Vagina (tissue), 2 donors: ENCODE measurements at regions not wholly inside any gene's neighbourhood (a gene's known extent, or its start where the extent isn't known, plus 50 kb on each side); places are given as distances from the start of the nearest gene placed in this dataset.

ENCODE experiments used
- DNase-seq, 2 donors: peaks; one replicate each; pipeline ENCODE4 v3.0.0-alpha.2; 2017; ENCODE audit errors: extremely low spot score in 2 of 2
- H3K27ac ChIP-seq: fragments of 200-600 bp; sonication (generic); one replicate; pipeline ENCODE4 v1.5.1; 2019
- H3K27me3 ChIP-seq: fragments of 200-600 bp; sonication (generic); one replicate; pipeline ENCODE4 v1.5.1; 2019
- H3K36me3 ChIP-seq, 2 donors: fragments of 200-600 bp; sonication (generic); one replicate each; pipeline ENCODE4 v1.5.1; 2017 to 2019
- H3K4me1 ChIP-seq: fragments of 200-600 bp; sonication (generic); one replicate; pipeline ENCODE4 v1.5.1; 2019
- H3K4me3 ChIP-seq, 2 donors: fragments of 200-600 bp; sonication (generic); 1 replicate in 1 of 2; 2 replicates in 1 of 2; pipeline ENCODE4 v1.5.1; 2016 to 2019
- H3K9me3 ChIP-seq: fragments of 200-600 bp; sonication (generic); one replicate; pipeline ENCODE4 v1.5.1; 2019
- CTCF ChIP-seq, 3 experiments: fragments of 450-650 bp in 2 of 3; fragments of 200-600 bp in 1 of 3; sonication (generic) in 1 of 3; IDR thresholded peaks; one replicate each; pipeline ENCODE4 v1.5.1; 2017 to 2019; ENCODE audit warnings: antibody characterized with exemption in 3 of 3, mild to moderate bottlenecking in 2 of 3, moderate library complexity in 2 of 3
- POLR2A ChIP-seq, 2 donors: fragments of 450-650 bp; IDR thresholded peaks; one replicate each; pipeline ENCODE4 v1.6.1; 2017; ENCODE audit warnings: antibody characterized with exemption in 2 of 2, mild to moderate bottlenecking in 2 of 2, moderate library complexity in 2 of 2
- POLR2AphosphoS5 ChIP-seq, 2 donors: sonication (generic); formaldehyde crosslinking; IDR thresholded peaks; one replicate each; pipeline ENCODE4 v1.9.0; 2017; ENCODE audit warnings: antibody characterized with exemption in 2 of 2, mild to moderate bottlenecking in 2 of 2, low read depth in 1 of 2; ENCODE audit not compliant: insufficient read depth in 1 of 2
- intact Hi-C: fragments of 100-400 bp; cut with DNase I; formaldehyde crosslinking; loops from one replicate; pipeline ENCODE4 v1.15.1; 2023

- intact Hi-C loops = no loop called here
- Histone ChIP-seq H3K9me3 (no peaks in the 10 kb centered on the region), H3K36me3 (no peaks in the 10 kb centered on the region), H3K27me3 (no peaks in the 10 kb centered on the region), H3K4me3 (no peak overlapping the region), H3K27ac (no peak overlapping the region), H3K4me1 (no peaks in the 10 kb centered on the region)
- DNase-seq = no peak
- TF ChIP-seq POLR2A (IDR thresholded peaks at IDR 0.05) = no peak
- TF ChIP-seq POLR2AphosphoS5 (IDR thresholded peaks at IDR 0.05; ENCODE audit: insufficient read depth in 1 of 2, low read depth in 1 of 2) = no peak
- no peak for TF ChIP-seq CTCF (IDR thresholded peaks at IDR 0.05)
Observed at GRCh38 chr2:107009275-107009674, 123.3 kb upstream of the ST6GAL2 start.

- Histone ChIP-seq H3K9me3 (no peaks in the 10 kb centered on the region), H3K27ac (no peak overlapping the region), H3K4me1 (no peaks in the 10 kb centered on the region), H3K36me3 (no peaks in the 10 kb centered on the region), H3K4me3 (no peak overlapping the region), H3K27me3 (no peaks in the 10 kb centered on the region)
- DNase-seq = no peak
- intact Hi-C loops = no loop called here
- TF ChIP-seq POLR2A (IDR thresholded peaks at IDR 0.05) (no peak), POLR2AphosphoS5 (IDR thresholded peaks at IDR 0.05; ENCODE audit: insufficient read depth in 1 of 2, low read depth in 1 of 2) (no peak), CTCF (IDR thresholded peaks at IDR 0.05) (no peak)
Observed at GRCh38 chr2:107012714-107013306, 126.8 kb upstream of the ST6GAL2 start.

- H3K27ac ChIP-seq = no peak overlapping the region
- TF ChIP-seq CTCF (IDR thresholded peaks at IDR 0.05) (no peak), POLR2A (IDR thresholded peaks at IDR 0.05) (no peak), POLR2AphosphoS5 (IDR thresholded peaks at IDR 0.05; ENCODE audit: insufficient read depth in 1 of 2, low read depth in 1 of 2) (no peak)
- no peak overlapping the region for H3K4me3 ChIP-seq
- intact Hi-C loops = no loop called here
- H3K4me1 ChIP-seq = no peaks in the 10 kb centered on the region
- H3K9me3 ChIP-seq = no peaks in the 10 kb centered on the region
- no peak for DNase-seq
- no peaks in the 10 kb centered on the region for H3K36me3 ChIP-seq
- no peaks in the 10 kb centered on the region for H3K27me3 ChIP-seq
Observed at GRCh38 chr2:107013884-107014283, 127.9 kb upstream of the ST6GAL2 start.

GRCh38 chr2:107018366-107018765 is 132.4 kb upstream of the ST6GAL2 start:
- Histone ChIP-seq H3K4me1 (no peaks in the 10 kb centered on the region), H3K4me3 (no peak overlapping the region), H3K36me3 (no peaks in the 10 kb centered on the region), H3K27ac (no peak overlapping the region), H3K9me3 (no peaks in the 10 kb centered on the region), H3K27me3 (no peaks in the 10 kb centered on the region)
- intact Hi-C loops = no loop called here
- TF ChIP-seq POLR2A (IDR thresholded peaks at IDR 0.05) (no peak), CTCF (IDR thresholded peaks at IDR 0.05) (no peak), POLR2AphosphoS5 (IDR thresholded peaks at IDR 0.05; ENCODE audit: insufficient read depth in 1 of 2, low read depth in 1 of 2) (no peak)
- no peak for DNase-seq

GRCh38 chr2:107020392-107020791 is 134.4 kb upstream of the ST6GAL2 start:
- no peak for TF ChIP-seq POLR2AphosphoS5 (IDR thresholded peaks at IDR 0.05; ENCODE audit: insufficient read depth in 1 of 2, low read depth in 1 of 2)
- no peak for TF ChIP-seq POLR2A (IDR thresholded peaks at IDR 0.05)
- intact Hi-C loops = loop anchor here (5.0 kb wide), 1 partner anchor 787 kb away; no protein-coding TSS in a partner anchor
- DNase-seq = no peak

More at GRCh38 chr2:107020392-107020791, 134.4 kb upstream of the ST6GAL2 start:
- no peak overlapping the region for H3K27ac ChIP-seq
- H3K4me3 ChIP-seq = no peak overlapping the region
- H3K9me3 ChIP-seq = no peaks in the 10 kb centered on the region
- H3K4me1 ChIP-seq = no peaks in the 10 kb centered on the region
- no peaks in the 10 kb centered on the region for H3K27me3 ChIP-seq
- no peaks in the 10 kb centered on the region for H3K36me3 ChIP-seq
